Transverse colon (tissue), 4 donors: ENCODE measurements at regions not wholly inside any gene's neighbourhood (a gene's known extent, or its start where the extent isn't known, plus 50 kb on each side); places are given as distances from the start of the nearest gene placed in this dataset.
"Not testable (repeated sequence)": the region's sequence is repeated elsewhere in the genome, so short reads cannot be mapped to it uniquely, and the experiment has no call there.

Experiments
- DNase-seq: peaks from one replicate; pipeline ENCODE4 v3.0.0-alpha.2; 2019
- H3K27ac ChIP-seq, 4 donors: fragments of 200-600 bp; sonication (generic); 2 replicates each; pipeline ENCODE4 v1.5.1; 2016 to 2018; ENCODE audit warnings: inconsistent platforms in 4 of 4
- H3K27me3 ChIP-seq: fragments of 200-600 bp; sonication (generic); 2 replicates; pipeline ENCODE4 v1.5.1; 2017; ENCODE audit warnings: inconsistent platforms
- H3K36me3 ChIP-seq, 4 donors: fragments of 200-600 bp; sonication (generic); 2 replicates each; pipeline ENCODE4 v1.5.1; 2017 to 2019; ENCODE audit warnings: inconsistent platforms in 4 of 4
- H3K4me1 ChIP-seq, 4 donors: fragments of 200-600 bp; sonication (generic); 2 replicates each; pipeline ENCODE4 v1.5.1; 2017 to 2020; ENCODE audit warnings: inconsistent platforms in 4 of 4
- H3K4me3 ChIP-seq, 4 donors: fragments of 200-600 bp; sonication (generic); 1 replicate in 1 of 4; 2 replicates in 3 of 4; pipeline versions ENCODE4 v1.5.1 to v1.6.1; 2017 to 2019; ENCODE audit warnings: inconsistent platforms in 4 of 4
- H3K9me3 ChIP-seq, 2 donors: fragments of 200-600 bp; sonication (generic); 2 replicates each; pipeline ENCODE4 v1.5.1; 2017 to 2019; ENCODE audit warnings: inconsistent platforms in 2 of 2
- POLR2AphosphoS5 ChIP-seq, 3 donors: sonication (generic); formaldehyde crosslinking; IDR thresholded peaks; one replicate each; pipeline ENCODE4 v1.6.1; 2016; ENCODE audit warnings: antibody characterized with exemption in 3 of 3
- WGBS, 2 donors: methylation state at CpG; one replicate each; pipeline ENCODE4 v1.1.5; 2018; ENCODE audit warnings: low coverage in 1 of 2; 5-methylcytosine and 5-hydroxymethylcytosine counted together
- in situ Hi-C, 4 donors: fragments of 200-750 bp; cut with MboI; loops; one replicate each; pipeline versions ENCODE4 v1.15.0 to v1.15.1; 2017; ENCODE audit warnings: low sequenced_read_pairs in 3 of 4, low pct_ligation_motif_present in 1 of 4, low pct_unique_long_range_greater_than_20kb in 1 of 4
- intact Hi-C: fragments of 100-400 bp; cut with DNase I; formaldehyde crosslinking; loops from one replicate; pipeline ENCODE4 v1.15.1; 2023; ENCODE audit warnings: low total_unique reads

DNA sequence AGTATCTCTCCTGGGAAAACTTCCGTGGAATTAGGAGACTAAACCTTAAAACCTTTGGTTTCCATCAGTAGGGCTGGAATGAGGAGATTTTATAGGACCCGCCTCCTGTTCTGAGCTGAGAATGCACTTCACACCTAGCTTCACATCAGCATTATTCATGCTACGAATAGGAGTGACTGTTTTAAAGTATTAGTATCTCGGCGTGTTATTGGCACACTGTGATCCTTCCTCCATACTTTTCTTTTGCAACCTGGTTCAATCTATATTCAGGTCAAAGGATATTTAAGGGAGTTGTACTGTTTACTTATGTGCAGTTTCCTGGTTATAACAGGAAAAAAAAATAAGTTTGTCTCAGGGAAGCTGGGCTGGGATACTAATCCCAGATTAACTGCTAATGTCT, 73.6 kb upstream of the PDPR start:
- H3K9me3 ChIP-seq, H3K36me3 ChIP-seq, DNase-seq, H3K27me3 ChIP-seq, intact Hi-C loops, H3K4me3 ChIP-seq, in situ Hi-C loops: not testable (repeated sequence)
- 55 to 63% methylated on average over 5 of the region's 5 CpGs for WGBS, 2 donors
- Histone ChIP-seq H3K27ac (peak overlapping the region; percentile 72 to 79 (median 74)), H3K4me1 (peaks cover 0 to 17% (median 0%) of the 10 kb centered on the region in 4 donors)
- TF ChIP-seq POLR2AphosphoS5 (IDR thresholded peaks at IDR 0.05) = peak in 1 of 3 donors; percentile 10

DNA sequence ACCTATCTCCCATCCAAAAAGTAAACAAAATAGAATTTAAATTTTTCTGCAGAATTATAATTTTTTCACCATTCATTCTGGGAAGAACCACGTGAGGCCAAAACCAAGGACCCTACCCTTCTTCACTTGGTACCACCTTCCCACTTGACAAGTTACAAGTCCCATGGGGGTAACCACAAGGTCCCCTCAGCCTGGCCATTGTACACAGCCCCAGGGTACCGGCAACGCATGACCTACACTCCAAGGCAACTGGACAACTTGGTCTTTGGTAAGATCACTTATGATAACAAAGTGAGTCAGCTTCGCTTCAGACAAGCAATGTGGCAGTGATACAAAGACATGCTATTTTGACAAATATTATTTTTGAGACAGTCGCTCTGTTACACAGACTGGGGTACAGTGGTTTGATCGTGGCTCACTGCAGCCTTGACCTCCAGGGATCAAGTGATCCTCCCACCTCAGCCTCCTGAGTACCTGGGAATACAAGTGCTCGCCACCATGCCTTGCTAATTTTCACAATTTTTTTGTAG, 70.5 kb upstream of the PDPR start:
- H3K4me3 ChIP-seq, H3K36me3 ChIP-seq, H3K9me3 ChIP-seq, H3K27ac ChIP-seq, intact Hi-C loops, in situ Hi-C loops, H3K27me3 ChIP-seq, DNase-seq: not testable (repeated sequence)
- peaks cover 0 to 12% (median 0%) of the 10 kb centered on the region in 4 donors for H3K4me1 ChIP-seq
- WGBS, 2 donors = 89 to 100% methylated on average over 1 to 7 of the region's 7 CpGs

DNA sequence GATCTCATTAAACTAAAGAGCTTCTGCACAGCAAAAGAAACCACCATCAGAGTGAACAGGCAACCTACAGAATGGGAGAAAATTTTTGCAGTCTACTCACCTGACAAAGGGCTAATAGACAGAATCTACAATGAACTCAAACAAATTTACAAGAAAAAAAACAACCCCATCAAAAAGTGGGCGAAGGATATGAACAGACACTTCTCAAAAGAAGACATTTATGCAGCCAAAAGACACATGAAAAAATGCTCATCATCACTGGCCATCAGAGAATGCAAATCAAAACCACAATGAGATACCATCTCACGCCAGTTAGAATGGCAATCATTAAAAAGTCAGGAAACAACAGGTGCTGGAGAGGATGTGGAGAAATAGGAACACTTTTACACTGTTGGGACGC, 67.6 kb upstream of the PDPR start:
- H3K36me3 ChIP-seq, H3K4me3 ChIP-seq, in situ Hi-C loops, H3K9me3 ChIP-seq, H3K27ac ChIP-seq, DNase-seq, H3K4me1 ChIP-seq, intact Hi-C loops, H3K27me3 ChIP-seq: not testable (repeated sequence)
- WGBS, 2 donors = 61% methylated on average over 3 of the region's 3 CpGs; no CpG with 5 or more reads in 1 of the 2 donors

DNA sequence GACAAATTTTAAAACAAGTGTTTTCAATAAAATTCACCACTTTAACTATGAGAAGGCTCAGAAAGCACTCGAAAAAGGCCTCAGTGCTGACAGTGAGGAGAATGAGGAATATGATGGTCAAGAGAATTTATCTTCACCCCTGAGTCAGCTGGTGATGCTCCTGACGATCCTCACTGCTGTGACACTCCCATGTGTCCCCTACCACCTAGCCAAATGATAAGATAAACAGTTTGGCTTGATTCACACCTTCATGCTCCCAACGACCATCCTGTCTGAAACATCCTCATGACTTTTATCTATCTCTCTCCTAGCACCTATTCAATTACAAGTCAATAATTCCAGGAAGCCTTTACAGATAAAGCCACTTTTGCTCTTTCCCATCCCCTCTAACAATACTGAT, 66.0 kb upstream of the PDPR start:
- H3K4me3 ChIP-seq, DNase-seq, in situ Hi-C loops, H3K27me3 ChIP-seq, H3K4me1 ChIP-seq, H3K9me3 ChIP-seq, intact Hi-C loops, H3K36me3 ChIP-seq, H3K27ac ChIP-seq: not testable (repeated sequence)
- 78 to 79% methylated on average over 3 of the region's 3 CpGs for WGBS, 2 donors

DNA sequence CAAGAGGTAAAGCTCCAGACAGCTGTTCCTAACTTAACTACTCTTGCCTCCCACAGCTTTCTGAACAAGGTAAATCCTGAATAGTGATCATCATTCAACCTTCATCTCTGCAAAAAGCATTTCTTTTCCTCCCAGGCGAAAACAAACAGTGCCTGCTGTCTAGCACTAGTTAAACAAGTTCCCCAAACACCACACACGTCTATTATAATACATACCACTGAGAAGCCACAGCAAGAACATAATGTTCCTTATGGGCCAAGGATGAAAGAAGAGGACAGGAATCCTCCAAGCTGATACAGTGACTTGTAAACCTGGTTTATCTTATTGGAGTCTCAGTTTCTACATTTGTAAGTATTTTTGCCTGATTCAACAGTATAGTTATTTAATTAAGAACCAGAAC, 56.1 kb upstream of the PDPR start:
- WGBS, 2 donors = 10% methylated on average over 1 of the region's 2 CpGs; no CpG with 5 or more reads in 1 of the 2 donors
- H3K9me3 ChIP-seq, H3K4me3 ChIP-seq, DNase-seq, intact Hi-C loops, H3K27me3 ChIP-seq, H3K36me3 ChIP-seq, in situ Hi-C loops: not testable (repeated sequence)
- peak overlapping the region; percentile 19 to 70 (median 50) for H3K27ac ChIP-seq
- H3K4me1 ChIP-seq = peaks cover 0 to 48% (median 27%) of the 10 kb centered on the region in 4 donors

DNA sequence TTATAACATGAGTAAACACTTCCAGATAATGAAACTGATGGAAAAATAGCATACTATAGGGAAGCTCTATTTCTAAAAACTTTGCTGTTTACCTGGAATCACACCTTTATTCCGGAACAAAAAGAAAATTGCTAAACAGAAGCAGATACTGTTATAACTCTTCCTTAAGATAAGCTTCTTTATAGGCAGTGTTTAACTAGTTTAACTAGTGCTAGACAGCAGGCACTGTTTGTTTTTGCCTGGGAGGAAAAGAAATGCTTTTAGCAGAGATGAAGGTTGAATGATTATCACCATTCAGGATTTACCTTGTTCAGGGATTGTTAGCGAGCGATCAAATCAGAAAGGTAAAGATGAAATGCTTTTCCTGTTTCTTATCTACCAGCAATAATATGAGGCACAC, 54.7 kb upstream of the PDPR start:
- intact Hi-C loops, H3K27me3 ChIP-seq, H3K36me3 ChIP-seq, in situ Hi-C loops, H3K9me3 ChIP-seq, DNase-seq: not testable (repeated sequence)
- H3K27ac ChIP-seq = peak overlapping the region; percentile 70 to 81 (median 78)
- peaks cover 0 to 62% (median 34%) of the 10 kb centered on the region in 4 donors for H3K4me1 ChIP-seq
- H3K4me3 ChIP-seq = peak overlapping the region in 1 of 4 donors; percentile 6
- 51 to 57% methylated on average over 3 of the region's 3 CpGs for WGBS, 2 donors

DNA sequence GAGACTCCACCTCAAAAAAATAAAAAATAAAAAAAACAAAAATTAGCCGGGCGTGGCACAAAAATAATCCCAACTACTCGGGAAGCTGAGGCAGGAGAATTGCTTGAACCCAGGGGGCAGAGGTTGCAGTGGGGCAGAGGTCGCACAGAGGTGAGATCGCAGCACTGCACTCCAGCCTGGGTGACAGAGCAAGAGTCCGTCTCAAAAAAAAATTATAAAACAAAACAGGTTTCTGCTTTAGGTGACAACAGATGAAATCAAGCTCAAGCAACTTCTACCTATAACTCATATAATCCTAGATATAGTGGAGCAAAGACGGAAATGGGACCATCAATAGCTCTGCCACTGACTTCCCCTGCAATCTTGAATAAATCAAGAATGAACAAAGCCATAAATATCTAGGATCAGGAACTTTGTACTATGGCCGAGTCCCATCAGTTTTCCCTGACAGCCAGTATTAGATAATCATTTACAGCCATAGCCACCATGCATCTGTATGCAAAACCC, 53.6 kb upstream of the PDPR start:
- Histone ChIP-seq H3K27ac (peak overlapping the region; percentile 70 to 81 (median 78)), H3K4me1 (peaks cover 0 to 62% (median 34%) of the 10 kb centered on the region in 4 donors), H3K4me3 (peak overlapping the region in 1 of 4 donors; percentile 6)
- DNase-seq, H3K9me3 ChIP-seq, H3K27me3 ChIP-seq, in situ Hi-C loops, H3K36me3 ChIP-seq, intact Hi-C loops: not testable (repeated sequence)
- 39 to 56% methylated on average over 8 of the region's 8 CpGs for WGBS, 2 donors
- peak in 1 of 3 donors; percentile 34 for TF ChIP-seq POLR2AphosphoS5 (IDR thresholded peaks at IDR 0.05)

DNA sequence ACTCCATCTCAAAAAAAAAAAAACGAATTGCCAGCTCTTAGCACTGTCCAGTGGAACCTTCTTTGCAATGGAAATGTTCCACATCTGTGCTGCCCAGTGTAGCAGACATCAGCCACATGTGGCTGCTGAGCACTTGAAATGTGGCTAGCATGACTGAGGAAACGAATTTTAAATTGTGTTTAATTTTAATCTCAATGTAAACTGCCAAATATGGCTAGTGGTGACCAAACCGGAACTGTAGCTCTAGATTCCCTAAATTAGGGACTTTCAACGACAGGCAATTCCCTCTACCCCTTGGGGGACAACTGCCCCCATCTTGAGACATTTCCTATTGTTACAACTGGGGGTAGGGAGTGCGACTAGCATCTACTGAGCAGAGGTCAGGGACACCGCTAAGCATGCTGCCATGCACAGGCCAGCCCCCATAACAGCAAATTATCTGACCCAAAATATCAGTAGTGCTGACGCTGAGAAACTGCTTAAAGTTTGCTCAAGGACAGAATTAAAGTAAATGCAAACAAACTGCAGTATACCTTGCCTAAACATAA, 52.4 kb upstream of the PDPR start:
- H3K9me3 ChIP-seq, H3K27me3 ChIP-seq, intact Hi-C loops, H3K36me3 ChIP-seq, DNase-seq, in situ Hi-C loops, H3K4me3 ChIP-seq: not testable (repeated sequence)
- H3K27ac ChIP-seq = peak overlapping the region; percentile 65 to 81 (median 75)
- H3K4me1 ChIP-seq = peaks cover 0 to 65% (median 34%) of the 10 kb centered on the region in 4 donors
- WGBS, 2 donors = 38 to 57% methylated on average over 1 to 7 of the region's 7 CpGs

DNA sequence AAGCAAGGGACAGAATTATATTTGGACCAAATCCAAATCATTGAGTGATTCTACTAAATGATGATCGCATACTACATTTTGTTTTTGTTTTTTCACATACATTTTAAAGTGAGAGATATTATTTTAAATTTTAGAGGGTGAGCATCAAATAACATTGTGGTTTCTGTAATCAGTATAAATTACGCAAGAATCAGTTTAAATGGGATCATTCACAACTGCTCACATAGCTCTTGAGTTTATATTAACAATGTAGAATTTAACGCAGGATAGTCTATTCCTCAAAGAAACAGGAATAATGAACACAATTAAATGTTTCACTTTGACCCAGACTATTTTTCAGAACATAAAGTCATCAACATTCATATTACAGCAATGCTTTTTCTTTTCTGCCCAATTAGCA, 51.2 kb upstream of the PDPR start:
- peak overlapping the region; percentile 31 to 91 (median 51) for H3K27ac ChIP-seq
- in situ Hi-C loops, intact Hi-C loops: not testable (repeated sequence)

More for the DNA sequence above, 51.2 kb upstream of the PDPR start:
- H3K9me3 ChIP-seq, DNase-seq, H3K27me3 ChIP-seq, H3K36me3 ChIP-seq, H3K4me3 ChIP-seq: not testable (repeated sequence)
- peaks cover 0 to 58% (median 31%) of the 10 kb centered on the region in 4 donors for H3K4me1 ChIP-seq
- WGBS, 2 donors = 58 to 78% methylated on average over 3 of the region's 3 CpGs
